WTC11 (cell line): ENCODE measurements at regions not wholly inside any gene's neighbourhood (a gene's known extent, or its start where the extent isn't known, plus 50 kb on each side); places are given as distances from the start of the nearest gene placed in this dataset.

Experiments
- ATAC-seq: fragments of 200-7000 bp; cut with Tn5 transposase; 2 replicates; pipeline ENCODE4 v1.10.0; 2021; ENCODE audit warnings: mild to moderate bottlenecking, moderate library complexity
- CTCF ChIA-PET: fragments of 300-600 bp; sonication (Branson Sonifier 250); formaldehyde crosslinking; loops from one replicate; lab custom pipeline; 2021; ENCODE audit warnings: antibody characterized with exemption; lab: Charles Lee
- POLR2A ChIA-PET: fragments of 350-600 bp; sonication (Branson Sonifier 250); formaldehyde crosslinking; loops from one replicate; lab custom pipeline; 2021; ENCODE audit warnings: antibody characterized with exemption; lab: Charles Lee
- DNase-seq: peaks from one replicate; pipeline ENCODE4 v3.0.0; 2021; ENCODE audit warnings: low spot score
- H3K27ac Mint-ChIP-seq: 2 replicates; pipeline ENCODE4 v1.8.0; 2021; ENCODE audit warnings: mixed read lengths
- H3K27me3 Mint-ChIP-seq: 2 replicates; pipeline ENCODE4 v1.8.0; 2021; ENCODE audit warnings: low read depth, mild to moderate bottlenecking, moderate library complexity, mixed read lengths
- H3K36me3 Mint-ChIP-seq: 2 replicates; pipeline ENCODE4 v1.8.0; 2021; ENCODE audit warnings: mixed read lengths
- H3K4me1 Mint-ChIP-seq: 2 replicates; pipeline ENCODE4 v1.8.0; 2022; ENCODE audit warnings: mixed read lengths
- H3K4me3 Mint-ChIP-seq: 2 replicates; pipeline ENCODE4 v1.8.0; 2021; ENCODE audit warnings: mild to moderate bottlenecking, moderate library complexity, mixed read lengths
- H3K9me3 Mint-ChIP-seq: 2 replicates; pipeline ENCODE4 v1.8.0; 2021; ENCODE audit warnings: mixed read lengths
- ATF1 ChIP-seq: sonication (generic); formaldehyde crosslinking; IDR thresholded peaks from 2 replicates; pipeline ENCODE4 v1.8.1; 2023; ENCODE audit warnings: mild to moderate bottlenecking, moderate library complexity, missing genetic modification reagents
- CREB1 ChIP-seq: sonication (generic); formaldehyde crosslinking; IDR thresholded peaks from 2 replicates; pipeline ENCODE4 v1.8.0; 2023; ENCODE audit warnings: mild to moderate bottlenecking, missing genetic modification reagents
- FOXJ3 ChIP-seq: sonication (generic); formaldehyde crosslinking; IDR thresholded peaks from 2 replicates; pipeline ENCODE4 v1.9.0; 2021; ENCODE audit warnings: missing genetic modification reagents, mild to moderate bottlenecking, borderline replicate concordance
- FOXK1 ChIP-seq: sonication (generic); formaldehyde crosslinking; IDR thresholded peaks from 2 replicates; pipeline ENCODE4 v1.8.0; 2022; ENCODE audit warnings: mild to moderate bottlenecking, moderate library complexity, missing genetic modification reagents
- GTF2I ChIP-seq: fragments of 250-450 bp; sonication (Bioruptor Pico); conservative IDR thresholded peaks from 2 replicates; pipeline ENCODE4 v1.4.0; 2021; ENCODE audit warnings: mild to moderate bottlenecking
- IRF2 ChIP-seq: sonication (generic); formaldehyde crosslinking; IDR thresholded peaks from 2 replicates; pipeline ENCODE4 v1.8.0; 2022; ENCODE audit warnings: low read depth, missing genetic modification reagents, borderline replicate concordance
- NFATC4 ChIP-seq: fragments of 250-450 bp; sonication (Bioruptor Pico); IDR thresholded peaks from 2 replicates; pipeline ENCODE4 v1.9.0; 2021; ENCODE audit warnings: mild to moderate bottlenecking
- NR1H2 ChIP-seq: sonication (generic); formaldehyde crosslinking; IDR thresholded peaks from 2 replicates; pipeline ENCODE4 v1.9.0; 2021; ENCODE audit warnings: mild to moderate bottlenecking, moderate library complexity, missing genetic modification reagents
- NR2C2 ChIP-seq: sonication (generic); formaldehyde crosslinking; IDR thresholded peaks from 2 replicates; pipeline ENCODE4 v1.8.0; 2022; ENCODE audit warnings: mild to moderate bottlenecking, missing genetic modification reagents
- PRRX2 ChIP-seq: fragments of 250-450 bp; sonication (Bioruptor Pico); IDR thresholded peaks from 2 replicates; pipeline ENCODE4 v1.8.0; 2021; ENCODE audit warnings: mild to moderate bottlenecking
- SOX15 ChIP-seq: fragments of 250-450 bp; sonication (Bioruptor Pico); IDR thresholded peaks from 2 replicates; pipeline ENCODE4 v1.9.0; 2021; ENCODE audit warnings: mild to moderate bottlenecking
- ZNF121 ChIP-seq: sonication (generic); formaldehyde crosslinking; IDR thresholded peaks from 2 replicates; pipeline ENCODE4 v1.8.0; 2023; ENCODE audit warnings: missing genetic modification reagents
- ZNF416 ChIP-seq: fragments of 250-450 bp; sonication (Bioruptor Pico); IDR thresholded peaks from 2 replicates; pipeline ENCODE4 v1.9.0; 2021; ENCODE audit warnings: mild to moderate bottlenecking, inconsistent platforms
- ZNF423 ChIP-seq: fragments of 250-450 bp; sonication (Bioruptor Pico); IDR thresholded peaks from 2 replicates; pipeline ENCODE4 v2.1.2; 2022; ENCODE audit warnings: mild to moderate bottlenecking, moderate library complexity
- TF ChIP-seq, protein P1 (sequence below): sonication (generic); formaldehyde crosslinking; IDR thresholded peaks from 2 replicates; pipeline ENCODE4 v1.8.1; 2023; ENCODE audit warnings: mild to moderate bottlenecking, missing genetic modification reagents, borderline replicate concordance
- TF ChIP-seq, protein P2 (sequence below): sonication (generic); formaldehyde crosslinking; IDR thresholded peaks from 2 replicates; pipeline ENCODE4 v1.8.0; 2023; ENCODE audit warnings: mild to moderate bottlenecking, missing genetic modification reagents
- TF ChIP-seq, protein P3 (sequence below): fragments of 250-450 bp; sonication (Bioruptor Pico); IDR thresholded peaks from 2 replicates; pipeline ENCODE4 v1.9.0; 2021; ENCODE audit warnings: mild to moderate bottlenecking
- TF ChIP-seq, protein P4 (sequence below): sonication (generic); formaldehyde crosslinking; IDR thresholded peaks from 2 replicates; pipeline ENCODE4 v1.8.1; 2023; ENCODE audit warnings: mild to moderate bottlenecking, missing genetic modification reagents
- TF ChIP-seq, protein P5 (sequence below): sonication (generic); formaldehyde crosslinking; IDR thresholded peaks from 2 replicates; pipeline ENCODE4 v1.8.1; 2023; ENCODE audit warnings: mild to moderate bottlenecking, missing genetic modification reagents, moderate library complexity
- TF ChIP-seq, protein P6 (sequence below): sonication (generic); formaldehyde crosslinking; IDR thresholded peaks from 2 replicates; pipeline ENCODE4 v1.8.1; 2023; ENCODE audit warnings: mild to moderate bottlenecking, missing genetic modification reagents, moderate library complexity
- TF ChIP-seq, protein P7 (sequence below): sonication (generic); formaldehyde crosslinking; IDR thresholded peaks from 2 replicates; pipeline ENCODE4 v1.8.1; 2022; ENCODE audit warnings: missing genetic modification reagents, borderline replicate concordance

DNA sequence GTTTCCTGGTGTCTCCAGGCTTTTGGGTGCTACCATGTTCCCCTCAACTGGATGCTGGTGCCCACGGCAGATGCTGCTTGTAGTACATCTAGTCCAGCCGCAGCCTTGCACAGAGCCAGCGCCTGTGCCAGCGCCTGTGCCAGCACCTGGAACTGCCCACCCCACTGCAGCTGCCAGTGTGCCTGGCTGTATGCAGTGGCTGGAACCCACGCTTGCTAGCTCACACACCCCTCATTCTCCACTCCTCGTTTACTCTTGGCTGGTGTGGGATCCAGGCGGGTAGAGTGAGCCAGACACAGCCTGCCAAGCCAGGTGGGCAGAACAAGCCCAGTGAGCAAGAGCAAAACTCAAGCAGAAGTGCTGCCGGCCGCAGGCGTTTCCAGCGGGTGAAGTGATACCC, 428.6 kb downstream of the SLITRK1 start (continued):
- TF ChIP-seq, protein P1, sequence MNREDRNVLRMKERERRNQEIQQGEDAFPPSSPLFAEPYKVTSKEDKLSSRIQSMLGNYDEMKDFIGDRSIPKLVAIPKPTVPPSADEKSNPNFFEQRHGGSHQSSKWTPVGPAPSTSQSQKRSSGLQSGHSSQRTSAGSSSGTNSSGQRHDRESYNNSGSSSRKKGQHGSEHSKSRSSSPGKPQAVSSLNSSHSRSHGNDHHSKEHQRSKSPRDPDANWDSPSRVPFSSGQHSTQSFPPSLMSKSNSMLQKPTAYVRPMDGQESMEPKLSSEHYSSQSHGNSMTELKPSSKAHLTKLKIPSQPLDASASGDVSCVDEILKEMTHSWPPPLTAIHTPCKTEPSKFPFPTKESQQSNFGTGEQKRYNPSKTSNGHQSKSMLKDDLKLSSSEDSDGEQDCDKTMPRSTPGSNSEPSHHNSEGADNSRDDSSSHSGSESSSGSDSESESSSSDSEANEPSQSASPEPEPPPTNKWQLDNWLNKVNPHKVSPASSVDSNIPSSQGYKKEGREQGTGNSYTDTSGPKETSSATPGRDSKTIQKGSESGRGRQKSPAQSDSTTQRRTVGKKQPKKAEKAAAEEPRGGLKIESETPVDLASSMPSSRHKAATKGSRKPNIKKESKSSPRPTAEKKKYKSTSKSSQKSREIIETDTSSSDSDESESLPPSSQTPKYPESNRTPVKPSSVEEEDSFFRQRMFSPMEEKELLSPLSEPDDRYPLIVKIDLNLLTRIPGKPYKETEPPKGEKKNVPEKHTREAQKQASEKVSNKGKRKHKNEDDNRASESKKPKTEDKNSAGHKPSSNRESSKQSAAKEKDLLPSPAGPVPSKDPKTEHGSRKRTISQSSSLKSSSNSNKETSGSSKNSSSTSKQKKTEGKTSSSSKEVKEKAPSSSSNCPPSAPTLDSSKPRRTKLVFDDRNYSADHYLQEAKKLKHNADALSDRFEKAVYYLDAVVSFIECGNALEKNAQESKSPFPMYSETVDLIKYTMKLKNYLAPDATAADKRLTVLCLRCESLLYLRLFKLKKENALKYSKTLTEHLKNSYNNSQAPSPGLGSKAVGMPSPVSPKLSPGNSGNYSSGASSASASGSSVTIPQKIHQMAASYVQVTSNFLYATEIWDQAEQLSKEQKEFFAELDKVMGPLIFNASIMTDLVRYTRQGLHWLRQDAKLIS (CRISPR knock-in tag), result no peak
- TF ChIP-seq NR1H2, result no peak
- TF ChIP-seq CREB1 (CRISPR knock-in tag), result no peak
- TF ChIP-seq, protein P2, sequence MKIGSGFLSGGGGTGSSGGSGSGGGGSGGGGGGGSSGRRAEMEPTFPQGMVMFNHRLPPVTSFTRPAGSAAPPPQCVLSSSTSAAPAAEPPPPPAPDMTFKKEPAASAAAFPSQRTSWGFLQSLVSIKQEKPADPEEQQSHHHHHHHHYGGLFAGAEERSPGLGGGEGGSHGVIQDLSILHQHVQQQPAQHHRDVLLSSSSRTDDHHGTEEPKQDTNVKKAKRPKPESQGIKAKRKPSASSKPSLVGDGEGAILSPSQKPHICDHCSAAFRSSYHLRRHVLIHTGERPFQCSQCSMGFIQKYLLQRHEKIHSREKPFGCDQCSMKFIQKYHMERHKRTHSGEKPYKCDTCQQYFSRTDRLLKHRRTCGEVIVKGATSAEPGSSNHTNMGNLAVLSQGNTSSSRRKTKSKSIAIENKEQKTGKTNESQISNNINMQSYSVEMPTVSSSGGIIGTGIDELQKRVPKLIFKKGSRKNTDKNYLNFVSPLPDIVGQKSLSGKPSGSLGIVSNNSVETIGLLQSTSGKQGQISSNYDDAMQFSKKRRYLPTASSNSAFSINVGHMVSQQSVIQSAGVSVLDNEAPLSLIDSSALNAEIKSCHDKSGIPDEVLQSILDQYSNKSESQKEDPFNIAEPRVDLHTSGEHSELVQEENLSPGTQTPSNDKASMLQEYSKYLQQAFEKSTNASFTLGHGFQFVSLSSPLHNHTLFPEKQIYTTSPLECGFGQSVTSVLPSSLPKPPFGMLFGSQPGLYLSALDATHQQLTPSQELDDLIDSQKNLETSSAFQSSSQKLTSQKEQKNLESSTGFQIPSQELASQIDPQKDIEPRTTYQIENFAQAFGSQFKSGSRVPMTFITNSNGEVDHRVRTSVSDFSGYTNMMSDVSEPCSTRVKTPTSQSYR, result no peak
- no peak for TF ChIP-seq FOXJ3 (CRISPR knock-in tag)
- TF ChIP-seq SOX15, result no peak
- TF ChIP-seq, all 79 proteins: peak for 0

DNA sequence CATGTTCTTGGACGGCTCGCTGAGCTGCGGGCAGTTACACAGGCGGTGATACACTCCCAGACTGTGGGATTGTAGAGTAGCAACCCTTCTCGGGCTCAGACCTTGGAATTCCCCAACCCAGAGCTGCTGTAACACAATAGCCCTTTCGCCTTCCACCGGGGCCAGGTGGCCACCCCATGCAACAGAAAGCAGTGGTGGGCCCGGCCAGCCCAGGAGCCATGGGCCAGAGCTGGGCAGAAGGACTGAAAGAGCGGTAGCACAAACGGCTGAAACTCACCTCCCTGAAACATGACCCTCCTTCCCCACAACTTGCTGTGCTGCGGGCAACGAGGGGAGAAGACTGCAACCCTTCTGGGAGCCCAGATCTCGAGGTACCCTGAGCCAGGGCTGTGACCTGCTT, 429.0 kb downstream of the SLITRK1 start:
- Mint-ChIP-seq H3K9me3 (peaks cover 5% of the 10 kb centered on the region; the same call in 1 of the 2 replicates), H3K4me1 (peaks cover 10% of the 10 kb centered on the region), H3K27ac (no peak overlapping the region), H3K36me3 (no peaks in the 10 kb centered on the region), H3K27me3 (no peaks in the 10 kb centered on the region), H3K4me3 (no peak overlapping the region)
- DNase-seq (no peak), ATAC-seq (no peak)
- ChIA-PET POLR2A (no interaction called here), CTCF (no interaction called here)
- TF ChIP-seq ZNF416 (CRISPR knock-in tag), result no peak
- no peak for TF ChIP-seq GTF2I (CRISPR knock-in tag)
- no peak for TF ChIP-seq NR1H2
- TF ChIP-seq, protein P3, sequence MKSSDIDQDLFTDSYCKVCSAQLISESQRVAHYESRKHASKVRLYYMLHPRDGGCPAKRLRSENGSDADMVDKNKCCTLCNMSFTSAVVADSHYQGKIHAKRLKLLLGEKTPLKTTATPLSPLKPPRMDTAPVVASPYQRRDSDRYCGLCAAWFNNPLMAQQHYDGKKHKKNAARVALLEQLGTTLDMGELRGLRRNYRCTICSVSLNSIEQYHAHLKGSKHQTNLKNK (CRISPR knock-in tag), result no peak
- no peak for TF ChIP-seq IRF2

DNA sequence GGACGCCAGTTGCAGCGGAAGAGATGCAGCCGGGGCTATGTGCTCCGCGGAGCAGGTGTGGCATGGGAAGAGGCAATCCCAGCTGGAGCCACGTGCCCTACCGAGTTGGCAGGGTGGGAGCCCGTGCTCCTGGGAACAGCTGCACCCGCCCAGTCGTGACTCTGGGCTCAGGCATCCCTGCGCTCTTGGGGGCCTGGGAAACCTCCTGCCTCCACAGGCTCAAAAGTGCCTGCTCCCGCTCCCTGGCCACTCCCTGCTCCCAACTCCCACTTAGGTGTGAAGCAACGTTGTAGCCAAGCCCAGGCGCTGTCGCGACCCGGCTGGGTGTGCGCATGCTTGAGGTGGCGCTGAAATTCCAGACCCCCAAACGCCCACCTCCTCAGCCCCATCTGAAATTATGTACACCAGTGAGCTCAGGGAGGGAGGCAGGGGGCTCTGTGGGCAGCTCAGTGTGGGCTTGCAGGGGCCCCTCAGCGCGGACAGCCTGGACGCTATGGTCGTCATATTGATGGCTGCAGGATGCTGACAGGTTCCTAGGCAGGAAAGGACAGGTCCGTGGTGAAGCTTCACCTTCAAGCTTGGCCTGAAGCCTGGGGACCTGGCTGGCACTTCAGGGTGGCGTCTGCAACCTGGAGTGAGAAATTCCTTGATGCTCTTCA, 429.9 kb downstream of the SLITRK1 start:
- no peak for ATAC-seq
- Mint-ChIP-seq H3K27me3 (no peaks in the 10 kb centered on the region), H3K9me3 (peaks cover 5% of the 10 kb centered on the region; the same call in 1 of the 2 replicates), H3K27ac (no peak overlapping the region), H3K36me3 (no peaks in the 10 kb centered on the region), H3K4me1 (peaks cover 10% of the 10 kb centered on the region), H3K4me3 (no peak overlapping the region)
- no peak for DNase-seq
- POLR2A ChIA-PET, result no interaction called here
- CTCF ChIA-PET, result no interaction called here
- TF ChIP-seq, protein P4, sequence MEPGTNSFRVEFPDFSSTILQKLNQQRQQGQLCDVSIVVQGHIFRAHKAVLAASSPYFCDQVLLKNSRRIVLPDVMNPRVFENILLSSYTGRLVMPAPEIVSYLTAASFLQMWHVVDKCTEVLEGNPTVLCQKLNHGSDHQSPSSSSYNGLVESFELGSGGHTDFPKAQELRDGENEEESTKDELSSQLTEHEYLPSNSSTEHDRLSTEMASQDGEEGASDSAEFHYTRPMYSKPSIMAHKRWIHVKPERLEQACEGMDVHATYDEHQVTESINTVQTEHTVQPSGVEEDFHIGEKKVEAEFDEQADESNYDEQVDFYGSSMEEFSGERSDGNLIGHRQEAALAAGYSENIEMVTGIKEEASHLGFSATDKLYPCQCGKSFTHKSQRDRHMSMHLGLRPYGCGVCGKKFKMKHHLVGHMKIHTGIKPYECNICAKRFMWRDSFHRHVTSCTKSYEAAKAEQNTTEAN (CRISPR knock-in tag), result no peak
- TF ChIP-seq ZNF121 (CRISPR knock-in tag) (no peak), FOXK1 (no peak), PRRX2 (CRISPR knock-in tag) (no peak), CREB1 (CRISPR knock-in tag) (no peak), NFATC4 (CRISPR knock-in tag) (no peak), ZNF423 (no peak), ATF1 (CRISPR knock-in tag) (no peak), NR2C2 (no peak)
- TF ChIP-seq, protein P5, sequence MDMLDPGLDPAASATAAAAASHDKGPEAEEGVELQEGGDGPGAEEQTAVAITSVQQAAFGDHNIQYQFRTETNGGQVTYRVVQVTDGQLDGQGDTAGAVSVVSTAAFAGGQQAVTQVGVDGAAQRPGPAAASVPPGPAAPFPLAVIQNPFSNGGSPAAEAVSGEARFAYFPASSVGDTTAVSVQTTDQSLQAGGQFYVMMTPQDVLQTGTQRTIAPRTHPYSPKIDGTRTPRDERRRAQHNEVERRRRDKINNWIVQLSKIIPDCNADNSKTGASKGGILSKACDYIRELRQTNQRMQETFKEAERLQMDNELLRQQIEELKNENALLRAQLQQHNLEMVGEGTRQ (CRISPR knock-in tag), result no peak
- TF ChIP-seq, protein P6, sequence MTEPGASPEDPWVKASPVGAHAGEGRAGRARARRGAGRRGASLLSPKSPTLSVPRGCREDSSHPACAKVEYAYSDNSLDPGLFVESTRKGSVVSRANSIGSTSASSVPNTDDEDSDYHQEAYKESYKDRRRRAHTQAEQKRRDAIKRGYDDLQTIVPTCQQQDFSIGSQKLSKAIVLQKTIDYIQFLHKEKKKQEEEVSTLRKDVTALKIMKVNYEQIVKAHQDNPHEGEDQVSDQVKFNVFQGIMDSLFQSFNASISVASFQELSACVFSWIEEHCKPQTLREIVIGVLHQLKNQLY, result no peak
- TF ChIP-seq, protein P7, sequence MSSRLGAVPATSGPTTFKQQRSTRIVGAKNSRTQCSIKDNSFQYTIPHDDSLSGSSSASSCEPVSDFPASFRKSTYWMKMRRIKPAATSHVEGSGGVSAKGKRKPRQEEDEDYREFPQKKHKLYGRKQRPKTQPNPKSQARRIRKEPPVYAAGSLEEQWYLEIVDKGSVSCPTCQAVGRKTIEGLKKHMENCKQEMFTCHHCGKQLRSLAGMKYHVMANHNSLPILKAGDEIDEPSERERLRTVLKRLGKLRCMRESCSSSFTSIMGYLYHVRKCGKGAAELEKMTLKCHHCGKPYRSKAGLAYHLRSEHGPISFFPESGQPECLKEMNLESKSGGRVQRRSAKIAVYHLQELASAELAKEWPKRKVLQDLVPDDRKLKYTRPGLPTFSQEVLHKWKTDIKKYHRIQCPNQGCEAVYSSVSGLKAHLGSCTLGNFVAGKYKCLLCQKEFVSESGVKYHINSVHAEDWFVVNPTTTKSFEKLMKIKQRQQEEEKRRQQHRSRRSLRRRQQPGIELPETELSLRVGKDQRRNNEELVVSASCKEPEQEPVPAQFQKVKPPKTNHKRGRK (CRISPR knock-in tag), result no peak
